ENCODE measurements at regions not wholly inside any gene's neighbourhood (a gene's known extent, or its start where the extent isn't known, plus 50 kb on each side); places are given as distances from the start of the nearest gene placed in this dataset.

GRCh38 chr12:105705235-105705634, 374.7 kb downstream of the C12orf75 start:
- intact Hi-C loops (cut with micrococcal nuclease; ENCODE audit: unreplicated experiment), result loop anchor here (1.0 kb wide), 1 partner anchor 431 kb away; no protein-coding TSS in a partner anchor
- DNase-seq (ENCODE audit: low spot score) (no peak), ATAC-seq (no peak), FAIRE-seq (no peak)
- Histone ChIP-seq H3K27me3 (ENCODE audit: control insufficient read depth in 1 of 2, insufficient read depth in 2 of 2, low read length in 2 of 2) (0 out of 5 replicates have a peak, but pooled peaks cover 1 to 4% of the 10 kb centered on the region in 2 experiments), H3K4me1 (ENCODE audit: insufficient read depth, low read length) (no peaks in the 10 kb centered on the region), H3K4me3 (replicated peaks in 1 of 3; ENCODE audit: insufficient read depth in 1 of 3, low read depth in 2 of 3, low read length in 3 of 3) (no peak overlapping the region), H2AFZ (ENCODE audit: low read length) (no peak overlapping the region), H3K79me2 (ENCODE audit: insufficient read depth, low read length) (no peaks in the 10 kb centered on the region), H4K20me1 (ENCODE audit: insufficient read depth, low read length) (no peaks in the 10 kb centered on the region), H3K9ac (ENCODE audit: insufficient read depth, low read depth, low read length) (no peak overlapping the region), H3K36me3 (replicated peaks in 1 of 2; ENCODE audit: control insufficient read depth in 1 of 2, insufficient read depth in 2 of 2, low read length in 2 of 2) (no peaks in the 10 kb centered on the region), H3K4me2 (ENCODE audit: low read depth, low read length) (no peak overlapping the region), H3K27ac (ENCODE audit: extremely low read length, insufficient read depth, low read length) (no peak overlapping the region), H3K9me3 (ENCODE audit: low read length) (no peaks in the 10 kb centered on the region)
- CTCF ChIA-PET (ENCODE audit: low intra/inter-chr PET ratio, low total read pairs), result interaction anchor here (1.4 to 2.0 kb wide), 2 partner anchors 431 to 443 kb away, joined by 8 to 10 read pairs; no protein-coding TSS in a partner anchor
- in situ Hi-C loops (cut with HindIII; ENCODE audit: extremely low pct_ligation_motif_present, low pct_unique_long_range_greater_than_20kb), result loop anchor here (5.0 kb wide), 1 partner anchor 427 kb away; no protein-coding TSS in a partner anchor
- no peak for TF ChIP-seq HOXA3 (CRISPR knock-in tag; IDR thresholded peaks at IDR 0.05)
- TF ChIP-seq HNRNPUL1 (IDR thresholded peaks at IDR 0.05; ENCODE audit: low read depth, low read length), result no peak
- TF ChIP-seq RXRB (CRISPR knock-in tag; IDR thresholded peaks at IDR 0.05; ENCODE audit: borderline replicate concordance), result no peak
- TF ChIP-seq ZNF383 (CRISPR knock-in tag; IDR thresholded peaks at IDR 0.05; ENCODE audit: borderline replicate concordance), result no peak
- TF ChIP-seq KDM5B (CRISPR knock-in tag; IDR thresholded peaks at IDR 0.05; ENCODE audit: borderline replicate concordance), result no peak
- TF ChIP-seq TFAP4 (IDR thresholded peaks at IDR 0.05; ENCODE audit: borderline replicate concordance, low read depth), result no peak
- no peak for TF ChIP-seq CBX2 (IDR thresholded peaks at IDR 0.05; ENCODE audit: low read depth, low read length)
- TF ChIP-seq CBX2 (CRISPR knock-in tag; IDR thresholded peaks at IDR 0.05; ENCODE audit: low read depth), result no peak
- TF ChIP-seq NR2C2 (CRISPR knock-in tag; IDR thresholded peaks at IDR 0.05; ENCODE audit: borderline replicate concordance), result no peak
- no peak for TF ChIP-seq ZNF556 (CRISPR knock-in tag; IDR thresholded peaks at IDR 0.05; ENCODE audit: borderline replicate concordance)
- TF ChIP-seq CHD2 (IDR thresholded peaks at IDR 0.05; ENCODE audit: low read depth, low read length), result no peak
- no peak for TF ChIP-seq ZNF263 (CRISPR knock-in tag; IDR thresholded peaks at IDR 0.05)
- TF ChIP-seq ZBTB49 (CRISPR knock-in tag; IDR thresholded peaks at IDR 0.05; ENCODE audit: borderline replicate concordance), result no peak
- no peak for TF ChIP-seq KLF12 (CRISPR knock-in tag; IDR thresholded peaks at IDR 0.05; ENCODE audit: borderline replicate concordance)
- WGBS (ENCODE audit: low lambda C conversion rate), result 31% methylated on average over 8 of the region's 8 CpGs
- POLR2A ChIA-PET, result no interaction called here
- BruUV-seq (replicated peaks), result no TSS peak
